HS-27A (cell line): ENCODE measurements at regions not wholly inside any gene's neighbourhood (a gene's known extent, or its start where the extent isn't known, plus 50 kb on each side); places are given as distances from the start of the nearest gene placed in this dataset.

Source experiments
- DNase-seq: peaks from one replicate; pipeline ENCODE4 v3.0.0-alpha.2; 2012; ENCODE audit warnings: low read depth, missing footprints

GRCh38 chr1:63710308-63710707 is 63.5 kb upstream of the ROR1 start:
- no peak for DNase-seq

- no peak for DNase-seq
These were observed 62.9 kb upstream of the ROR1 start for GRCh38 chr1:63710761-63711380.

- DNase-seq: no peak
These were observed 60.8 kb upstream of the ROR1 start for GRCh38 chr1:63713041-63713440.

GRCh38 chr1:63713627-63714481 is 60.0 kb upstream of the ROR1 start:
- peak; percentile 66 for DNase-seq

GRCh38 chr1:63714482-63714760 is 59.4 kb upstream of the ROR1 start:
- DNase-seq: no peak

- no peak for DNase-seq
These were observed 56.2 kb upstream of the ROR1 start for GRCh38 chr1:63717511-63718065.

GRCh38 chr1:63718541-63718970 is 55.3 kb upstream of the ROR1 start:
- DNase-seq: no peak

- peak; percentile 60 for DNase-seq
These were observed 52.2 kb upstream of the ROR1 start for GRCh38 chr1:63721531-63722189.

- DNase-seq: no peak
These were observed 50.2 kb upstream of the ROR1 start for GRCh38 chr1:63723602-63724001.
